ENCODE measurements at regions not wholly inside any gene's neighbourhood (a gene's known extent, or its start where the extent isn't known, plus 50 kb on each side); places are given as distances from the start of the nearest gene placed in this dataset.
"Not testable (repeated sequence)": the region's sequence is repeated elsewhere in the genome, so short reads cannot be mapped to it uniquely, and the experiment has no call there.

DNA sequence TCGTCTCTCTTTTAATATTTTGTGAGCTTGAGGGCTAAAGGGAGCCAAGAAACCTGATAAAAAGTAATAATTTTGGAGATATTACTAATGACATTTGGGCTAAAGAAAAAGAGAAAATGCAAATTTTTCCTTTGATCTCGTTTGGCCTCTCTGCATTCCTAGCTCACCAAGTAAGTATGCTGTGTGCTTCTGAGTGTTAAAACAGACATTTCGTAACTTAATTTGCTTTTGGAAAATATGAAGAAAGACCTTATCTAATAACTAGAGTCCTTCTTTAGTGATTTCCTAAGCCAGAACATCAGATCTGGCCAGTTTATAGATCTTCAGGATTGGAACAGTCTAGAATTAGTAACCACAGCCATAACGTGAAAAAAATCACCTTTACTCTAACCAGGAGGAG lies 872.9 kb upstream of the SLC35B3 start:
- H3K9me3 ChIP-seq (replicated peaks): no peaks in the 10 kb centered on the region
- H3K4me1 ChIP-seq: no peaks in the 10 kb centered on the region
- no peak overlapping the region for H3K27ac ChIP-seq (replicated peaks)
- DNase-seq: no peak
- H3K4me3 ChIP-seq: no peak overlapping the region
- no peaks in the 10 kb centered on the region for H3K27me3 ChIP-seq (ENCODE audit: low read depth)
- H3K36me3 ChIP-seq: no peaks in the 10 kb centered on the region
- TF ChIP-seq, protein P1, sequence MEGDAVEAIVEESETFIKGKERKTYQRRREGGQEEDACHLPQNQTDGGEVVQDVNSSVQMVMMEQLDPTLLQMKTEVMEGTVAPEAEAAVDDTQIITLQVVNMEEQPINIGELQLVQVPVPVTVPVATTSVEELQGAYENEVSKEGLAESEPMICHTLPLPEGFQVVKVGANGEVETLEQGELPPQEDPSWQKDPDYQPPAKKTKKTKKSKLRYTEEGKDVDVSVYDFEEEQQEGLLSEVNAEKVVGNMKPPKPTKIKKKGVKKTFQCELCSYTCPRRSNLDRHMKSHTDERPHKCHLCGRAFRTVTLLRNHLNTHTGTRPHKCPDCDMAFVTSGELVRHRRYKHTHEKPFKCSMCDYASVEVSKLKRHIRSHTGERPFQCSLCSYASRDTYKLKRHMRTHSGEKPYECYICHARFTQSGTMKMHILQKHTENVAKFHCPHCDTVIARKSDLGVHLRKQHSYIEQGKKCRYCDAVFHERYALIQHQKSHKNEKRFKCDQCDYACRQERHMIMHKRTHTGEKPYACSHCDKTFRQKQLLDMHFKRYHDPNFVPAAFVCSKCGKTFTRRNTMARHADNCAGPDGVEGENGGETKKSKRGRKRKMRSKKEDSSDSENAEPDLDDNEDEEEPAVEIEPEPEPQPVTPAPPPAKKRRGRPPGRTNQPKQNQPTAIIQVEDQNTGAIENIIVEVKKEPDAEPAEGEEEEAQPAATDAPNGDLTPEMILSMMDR (IDR thresholded peaks at IDR 0.05; ENCODE audit: borderline replicate concordance): no peak
- intact Hi-C loops (cut with micrococcal nuclease): no loop called here

DNA sequence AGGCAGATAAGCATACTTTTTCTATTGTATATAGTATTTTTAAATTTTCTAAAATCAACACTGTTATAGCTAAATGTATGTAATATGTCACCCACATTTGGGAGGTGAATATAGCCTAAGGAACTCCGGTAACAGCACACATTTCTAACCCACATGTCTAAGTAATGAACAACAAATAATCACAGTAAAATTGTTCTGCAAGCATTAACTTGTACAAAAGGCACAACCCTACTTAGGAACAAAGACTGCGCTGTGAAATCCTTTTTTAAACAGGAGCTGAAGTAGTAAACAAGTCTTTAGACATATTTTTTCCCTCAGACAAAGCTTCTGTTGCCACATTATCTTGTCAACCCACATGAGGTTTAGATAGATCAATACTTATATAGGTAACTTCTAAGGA lies 872.4 kb upstream of the SLC35B3 start:
- H3K27ac ChIP-seq (replicated peaks): no peak overlapping the region
- TF ChIP-seq, protein P1 (IDR thresholded peaks at IDR 0.05; ENCODE audit: borderline replicate concordance): no peak
- no peaks in the 10 kb centered on the region for H3K4me1 ChIP-seq
- no peak for DNase-seq
- H3K27me3 ChIP-seq (ENCODE audit: low read depth): no peaks in the 10 kb centered on the region
- H3K4me3 ChIP-seq: no peak overlapping the region
- no peaks in the 10 kb centered on the region for H3K36me3 ChIP-seq
- H3K9me3 ChIP-seq (replicated peaks): no peaks in the 10 kb centered on the region
- intact Hi-C loops (cut with micrococcal nuclease): no loop called here

DNA sequence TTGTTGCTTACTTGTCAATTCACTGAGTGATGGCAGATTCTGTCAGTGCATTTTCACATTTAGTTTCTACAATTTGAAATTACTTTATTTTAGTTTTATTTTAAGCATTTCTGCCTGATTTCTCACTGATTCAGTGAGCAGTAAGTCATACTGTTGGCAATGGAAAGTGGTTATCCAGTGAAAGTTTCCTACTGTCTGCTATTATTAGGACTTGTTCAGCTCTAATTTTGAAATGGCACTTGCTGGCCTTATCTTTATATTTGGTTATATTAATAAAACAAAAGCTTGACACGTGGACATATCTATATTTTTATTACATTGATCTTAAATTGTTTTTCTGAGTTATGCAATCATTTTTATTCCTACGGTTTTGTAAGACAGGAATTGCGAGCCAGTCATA lies 871.8 kb upstream of the SLC35B3 start:
- DNase-seq: no peak
- no peak overlapping the region for H3K27ac ChIP-seq (replicated peaks)
- H3K36me3 ChIP-seq: no peaks in the 10 kb centered on the region
- H3K4me1 ChIP-seq: no peaks in the 10 kb centered on the region
- H3K9me3 ChIP-seq (replicated peaks): no peaks in the 10 kb centered on the region
- TF ChIP-seq, protein P1 (IDR thresholded peaks at IDR 0.05; ENCODE audit: borderline replicate concordance): no peak
- H3K4me3 ChIP-seq: no peak overlapping the region
- no peaks in the 10 kb centered on the region for H3K27me3 ChIP-seq (ENCODE audit: low read depth)
- intact Hi-C loops (cut with micrococcal nuclease): no loop called here

DNA sequence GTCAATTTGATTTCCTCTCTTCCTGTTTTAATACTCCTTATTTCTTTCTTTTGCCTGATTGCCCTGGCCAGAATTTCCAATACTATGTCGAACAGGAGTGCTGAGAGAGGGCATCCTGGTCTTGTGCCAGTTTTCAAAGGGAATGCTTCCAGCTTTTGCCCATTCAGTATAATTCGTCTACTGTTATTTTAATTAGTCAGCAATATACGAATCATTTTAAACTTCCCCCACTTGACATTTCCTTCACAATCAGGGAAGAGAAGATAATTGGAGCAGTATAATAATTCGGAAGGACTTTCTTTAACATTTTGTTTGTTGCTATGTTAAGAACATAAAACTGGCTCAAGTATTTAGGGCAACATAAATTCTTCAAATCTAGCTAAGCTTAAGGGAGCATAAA lies 860.3 kb upstream of the SLC35B3 start:
- Histone ChIP-seq H3K9me3 (replicated peaks) (peaks cover 15% of the 10 kb centered on the region), H3K27ac (replicated peaks) (no peak overlapping the region), H3K27me3 (ENCODE audit: low read depth) (no peaks in the 10 kb centered on the region), H3K4me3 (no peak overlapping the region), H3K4me1 (no peaks in the 10 kb centered on the region), H3K36me3 (no peaks in the 10 kb centered on the region)
- TF ChIP-seq, protein P1 (IDR thresholded peaks at IDR 0.05; ENCODE audit: borderline replicate concordance): no peak
- intact Hi-C loops (cut with micrococcal nuclease): no loop called here
- no peak for DNase-seq

DNA sequence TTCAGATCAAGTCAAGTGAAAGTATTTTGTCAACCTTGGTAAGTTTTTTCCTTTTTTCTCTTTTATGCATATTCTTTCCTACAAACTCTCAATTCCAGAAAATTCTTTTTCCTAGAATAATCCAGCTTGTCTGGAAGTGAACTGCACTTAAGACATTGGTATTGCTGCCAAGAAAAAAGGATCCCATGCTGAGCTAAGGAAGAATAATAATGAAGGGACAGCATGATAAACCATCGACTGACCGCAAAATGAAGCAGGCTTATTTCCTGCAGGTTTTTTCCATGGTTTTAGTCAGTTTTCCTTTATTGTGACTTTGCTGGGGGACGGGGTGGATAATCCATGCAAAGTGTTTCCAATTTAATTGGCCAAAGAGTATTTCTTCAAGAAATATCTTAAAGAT lies 857.6 kb upstream of the SLC35B3 start:
- no peak overlapping the region for H3K27ac ChIP-seq (replicated peaks)
- no peaks in the 10 kb centered on the region for H3K4me1 ChIP-seq
- no peak overlapping the region for H3K4me3 ChIP-seq
- H3K36me3 ChIP-seq: no peaks in the 10 kb centered on the region
- intact Hi-C loops (cut with micrococcal nuclease): no loop called here
- TF ChIP-seq, protein P1 (IDR thresholded peaks at IDR 0.05; ENCODE audit: borderline replicate concordance): no peak
- no peak for DNase-seq
- no peaks in the 10 kb centered on the region for H3K27me3 ChIP-seq (ENCODE audit: low read depth)
- peaks cover 15% of the 10 kb centered on the region for H3K9me3 ChIP-seq (replicated peaks)

DNA sequence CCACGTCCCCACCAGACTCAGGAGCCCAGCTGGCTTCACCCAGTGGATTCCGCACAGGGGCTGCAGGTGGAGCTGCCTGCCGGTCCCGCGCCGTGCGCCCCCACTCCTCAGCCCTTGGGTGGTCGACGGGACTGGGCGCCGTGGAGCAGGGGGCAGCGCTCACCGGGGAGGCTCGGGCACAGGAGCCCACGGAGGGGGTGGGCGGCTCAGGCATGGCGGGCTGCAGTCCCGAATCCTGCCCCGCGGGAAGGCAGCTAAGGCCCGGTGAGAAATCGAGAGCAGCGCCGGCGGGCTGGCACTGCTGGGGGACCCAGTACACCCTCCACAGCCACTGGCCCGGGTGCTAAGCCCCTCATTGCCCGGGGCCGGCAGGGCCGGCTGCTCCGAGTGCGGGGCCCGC lies 855.0 kb upstream of the SLC35B3 start:
- H3K27ac ChIP-seq (replicated peaks); H3K36me3 ChIP-seq; H3K4me3 ChIP-seq; H3K27me3 ChIP-seq (ENCODE audit: low read depth); H3K4me1 ChIP-seq; intact Hi-C loops (cut with micrococcal nuclease); DNase-seq: not testable (repeated sequence)
- peaks cover 15% of the 10 kb centered on the region for H3K9me3 ChIP-seq (replicated peaks)

Data from left ventricle myocardium inferior (tissue), 1 donor.